ENCODE measurements at regions not wholly inside any gene's neighbourhood (a gene's known extent, or its start where the extent isn't known, plus 50 kb on each side); places are given as distances from the start of the nearest gene placed in this dataset.

- TF ChIP-seq POLR2A (IDR thresholded peaks at IDR 0.05; ENCODE audit: low read depth, low read length) (no peak), PAX5 (IDR thresholded peaks at IDR 0.05; ENCODE audit: insufficient read depth, low read length, severe bottlenecking) (no peak), POLR2AphosphoS5 (IDR thresholded peaks at IDR 0.05; ENCODE audit: low read depth, low read length) (no peak), POU2F2 (IDR thresholded peaks at IDR 0.05; ENCODE audit: low read depth, low read length) (no peak), TAF1 (IDR thresholded peaks at IDR 0.05; ENCODE audit: low read depth, low read length) (no peak), SPI1 (IDR thresholded peaks at IDR 0.05; ENCODE audit: low read depth, low read length) (no peak)
Observed at GRCh38 chr14:101048766-101049165, 145.2 kb upstream of the RTL1 start.
